ENCODE measurements at regions not wholly inside any gene's neighbourhood (a gene's known extent, or its start where the extent isn't known, plus 50 kb on each side); places are given as distances from the start of the nearest gene placed in this dataset.

- no peak for DNase-seq (ENCODE audit: low read depth in 2 of 2)
- TF ChIP-seq CTCF (IDR thresholded peaks at IDR 0.05; ENCODE audit: low read depth, low read length), result no peak
- H3K4me3 ChIP-seq (replicated peaks in 1 of 2; ENCODE audit: low read depth in 2 of 2, low read length in 2 of 2), result no peak overlapping the region
Measured at GRCh38 chr7:131610007-131610406, 53.6 kb upstream of the PODXL start.

GRCh38 chr7:131608116-131608500 lies 51.7 kb upstream of the PODXL start:
- H3K4me3 ChIP-seq (replicated peaks in 1 of 2; ENCODE audit: low read depth in 2 of 2, low read length in 2 of 2), result no peak overlapping the region
- no peak for TF ChIP-seq CTCF (IDR thresholded peaks at IDR 0.05; ENCODE audit: low read depth, low read length)
- DNase-seq (ENCODE audit: low read depth in 2 of 2), result no peak

- DNase-seq (ENCODE audit: low read depth in 2 of 2), result no peak
- no peak for TF ChIP-seq CTCF (IDR thresholded peaks at IDR 0.05; ENCODE audit: low read depth, low read length)
- H3K4me3 ChIP-seq (replicated peaks in 1 of 2; ENCODE audit: low read depth in 2 of 2, low read length in 2 of 2), result no peak overlapping the region
Measured at GRCh38 chr7:131607291-131608115, 51.1 kb upstream of the PODXL start.

GRCh38 chr7:131606346-131607290 lies 50.2 kb upstream of the PODXL start:
- H3K4me3 ChIP-seq (replicated peaks in 1 of 2; ENCODE audit: low read depth in 2 of 2, low read length in 2 of 2), result no peak overlapping the region
- DNase-seq (ENCODE audit: low read depth in 2 of 2), result no peak
- TF ChIP-seq CTCF (IDR thresholded peaks at IDR 0.05; ENCODE audit: low read depth, low read length), result no peak

Data from cardiac fibroblast (primary cell).